A549 (cell line): ENCODE measurements at regions not wholly inside any gene's neighbourhood (a gene's known extent, or its start where the extent isn't known, plus 50 kb on each side); places are given as distances from the start of the nearest gene placed in this dataset.

Source experiments
- ATAC-seq, 2 experiments: fragments of 200-7000 bp in 1 of 2; fragments of >200 bp in 1 of 2; cut with Nextera tagmentation in 1 of 2; cut with Tn5 transposase in 1 of 2; 3 replicates each; pipeline versions ENCODE4 v1.8.0 to v1.9.1; 2018 to 2020; ENCODE audit warnings: mild to moderate bottlenecking in 1 of 2, moderate library complexity in 1 of 2
- CTCF ChIA-PET: fragments of 300-600 bp; sonication (Branson Sonifier 250); formaldehyde crosslinking; extraction: SDS; loops from one replicate; lab custom pipeline; 2021; ENCODE audit warnings: antibody characterized with exemption, inconsistent platforms; lab: Yijun Ruan, JAX
- POLR2A ChIA-PET: fragments of 350-600 bp; formaldehyde crosslinking; extraction: SDS; loops from one replicate; lab custom pipeline; 2021; ENCODE audit warnings: antibody characterized with exemption, inconsistent platforms; lab: Yijun Ruan, JAX
- DNase-seq, 2 experiments: peaks; one replicate each; pipeline versions ENCODE4 v3.0.0 to v3.0.0-alpha.2; 2011 to 2016; ENCODE audit warnings: low read depth in 1 of 2, low spot score in 1 of 2
- FAIRE-seq: peaks from 2 replicates; lab custom pipeline; 2011; peaks lifted over from hg19 to GRCh38; lab: Jason Lieb, UNC
- H3K27ac ChIP-seq, 2 experiments: fragments of >200 bp; sonication (Bioruptor Twin); formaldehyde crosslinking; 3 replicates each; pipeline ENCODE4 v1.5.1; 2016 to 2017
- H3K4me1 ChIP-seq: fragments of >200 bp; sonication (Bioruptor Twin); formaldehyde crosslinking; 3 replicates; pipeline ENCODE4 v1.6.1; 2016
- H3K4me2 ChIP-seq: fragments of >200 bp; sonication (Bioruptor Twin); formaldehyde crosslinking; 3 replicates; pipeline ENCODE4 v1.6.1; 2016
- H3K4me3 ChIP-seq: fragments of >200 bp; sonication (Bioruptor Twin); formaldehyde crosslinking; 3 replicates; pipeline ENCODE4 v1.5.1; 2016
- H3K9me3 ChIP-seq: fragments of >200 bp; sonication (Bioruptor Twin); formaldehyde crosslinking; 3 replicates; pipeline ENCODE4 v1.6.1; 2016
- BCL3 ChIP-seq: fragments of >200 bp; sonication (Bioruptor Twin); formaldehyde crosslinking; IDR thresholded peaks from 3 replicates; pipeline ENCODE4 v1.6.1; 2016
- BHLHE40 ChIP-seq: IDR thresholded peaks from 2 replicates; pipeline ENCODE4 v1.6.1; 2012; ENCODE audit warnings: low read depth, low read length, inconsistent platforms
- CHD2 ChIP-seq: fragments of 150-350 bp; IDR thresholded peaks from 2 replicates; pipeline ENCODE4 v1.6.1; 2014; ENCODE audit warnings: low read length; ENCODE audit not compliant: partially characterized antibody
- EHMT2 ChIP-seq: fragments of 200-600 bp; sonication (generic); IDR thresholded peaks from 2 replicates; pipeline ENCODE4 v1.6.1; 2016; ENCODE audit warnings: antibody characterized with exemption, low read depth, mild to moderate bottlenecking, moderate library complexity
- ESRRA ChIP-seq: fragments of 150-350 bp; IDR thresholded peaks from 2 replicates; pipeline ENCODE4 v1.6.1; 2014; ENCODE audit warnings: mild to moderate bottlenecking, low read length, borderline replicate concordance
- FOSB ChIP-seq: fragments of 250-450 bp; sonication (Bioruptor Pico); IDR thresholded peaks from 2 replicates; pipeline ENCODE4 v1.5.0; 2020; ENCODE audit warnings: mild to moderate bottlenecking, moderate library complexity
- FOSL2 ChIP-seq, 2 experiments: fragments of 450-650 bp in 1 of 2; fragments of >200 bp in 1 of 2; sonication (Bioruptor Twin) in 1 of 2; formaldehyde crosslinking; IDR thresholded peaks; 2 replicates each; pipeline versions ENCODE4 v1.5.0 to v1.6.1; 2016 to 2020; ENCODE audit warnings: mild to moderate bottlenecking in 1 of 2, moderate library complexity in 1 of 2
- FOXS1 ChIP-seq: fragments of 250-450 bp; sonication (Bioruptor Pico); IDR thresholded peaks from 2 replicates; pipeline ENCODE4 v1.5.0; 2020; ENCODE audit warnings: mild to moderate bottlenecking, moderate library complexity
- HMGXB4 ChIP-seq: fragments of 250-450 bp; sonication (Bioruptor Pico); IDR thresholded peaks from 2 replicates; pipeline ENCODE4 v1.5.0; 2021; ENCODE audit warnings: mild to moderate bottlenecking, moderate library complexity, borderline replicate concordance
- HOXA7 ChIP-seq: fragments of 250-450 bp; sonication (Bioruptor Pico); IDR thresholded peaks from 2 replicates; pipeline ENCODE4 v1.5.0; 2020; ENCODE audit warnings: mild to moderate bottlenecking, moderate library complexity
- HOXB5 ChIP-seq: fragments of 250-450 bp; sonication (Bioruptor Pico); IDR thresholded peaks from 2 replicates; pipeline ENCODE4 v1.5.0; 2020; ENCODE audit warnings: mild to moderate bottlenecking, moderate library complexity
- JUNB ChIP-seq: fragments of >200 bp; sonication (Bioruptor Twin); formaldehyde crosslinking; IDR thresholded peaks from 2 replicates; pipeline ENCODE4 v1.6.1; 2016
- KDM1A ChIP-seq: fragments of 200-600 bp; sonication (generic); IDR thresholded peaks from 2 replicates; pipeline ENCODE4 v1.6.1; 2016; ENCODE audit warnings: low read depth, mild to moderate bottlenecking
- NR3C1 ChIP-seq: fragments of >200 bp; sonication (Bioruptor Twin); formaldehyde crosslinking; IDR thresholded peaks from 3 replicates; pipeline ENCODE4 v1.6.1; 2017
- PBX3 ChIP-seq: IDR thresholded peaks from 2 replicates; pipeline ENCODE4 v1.6.1; 2012
- POLR2AphosphoS2 ChIP-seq: conservative IDR thresholded peaks from 2 replicates; pipeline ENCODE4 v1.6.1; 2012; ENCODE audit warnings: low read length, improper control_type of control experiment, inconsistent platforms
- RFX5 ChIP-seq: fragments of 450-650 bp; IDR thresholded peaks from 2 replicates; pipeline ENCODE4 v1.7.1; 2014; ENCODE audit warnings: antibody characterized with exemption, mild to moderate bottlenecking, moderate library complexity
- RNF2 ChIP-seq: fragments of 200-600 bp; sonication (generic); IDR thresholded peaks from 2 replicates; pipeline ENCODE4 v1.6.1; 2016; ENCODE audit warnings: low read depth, mild to moderate bottlenecking, antibody characterized with exemption, moderate library complexity, borderline replicate concordance
- TFCP2L1 ChIP-seq: fragments of 250-450 bp; sonication (Bioruptor Pico); IDR thresholded peaks from 2 replicates; pipeline ENCODE4 v1.5.0; 2021; ENCODE audit warnings: mild to moderate bottlenecking
- TP53 ChIP-seq: fragments of 250-450 bp; sonication (Bioruptor Pico); IDR thresholded peaks from 2 replicates; pipeline ENCODE4 v1.5.0; 2021; ENCODE audit warnings: mild to moderate bottlenecking, moderate library complexity
- ZNF302 ChIP-seq: fragments of 250-450 bp; sonication (Bioruptor Pico); IDR thresholded peaks from 2 replicates; pipeline ENCODE4 v1.9.0; 2021; ENCODE audit warnings: inconsistent platforms, mild to moderate bottlenecking, moderate library complexity
- ZSCAN20 ChIP-seq: fragments of 250-450 bp; sonication (Bioruptor Pico); IDR thresholded peaks from 2 replicates; pipeline ENCODE4 v1.8.0; 2022; ENCODE audit warnings: mild to moderate bottlenecking, moderate library complexity
- WGBS: methylation state at CpG from one replicate; pipeline ENCODE4 v1.1.6; 2017; ENCODE audit errors: missing lambda C conversion rate; 5-methylcytosine and 5-hydroxymethylcytosine counted together

GRCh38 chr15:62262305-62262941 lies 97.3 kb upstream of the C2CD4B start:
- Histone ChIP-seq H3K27ac (no peak overlapping the region), H3K4me3 (no peak overlapping the region), H3K4me2 (no peak overlapping the region), H3K9me3 (peaks cover 37% of the 10 kb centered on the region), H3K4me1 (no peaks in the 10 kb centered on the region)
- ATAC-seq (no peak), DNase-seq (no peak), FAIRE-seq (no peak)
- no peak for TF ChIP-seq TFCP2L1 (CRISPR knock-in tag)
- TF ChIP-seq FOXS1: no peak
- 0 out of 2 replicates have a peak, but pooled peaks have one; percentile 29 for TF ChIP-seq TP53
- TF ChIP-seq FOSB (CRISPR knock-in tag): no peak
- no peak for TF ChIP-seq BCL3
- TF ChIP-seq RFX5: no peak
- no peak for TF ChIP-seq ESRRA
- no peak for TF ChIP-seq BHLHE40
- POLR2A ChIA-PET: no interaction called here
- CTCF ChIA-PET: interaction anchor here (0.6 to 3.1 kb wide), 6 partner anchors 8 to 100 kb away, joined by 3 to 17 read pairs (median 3); no protein-coding TSS in a partner anchor
- WGBS: 64% methylated on average over 7 of the region's 7 CpGs

- CTCF ChIA-PET: interaction anchor here (1.0 to 3.1 kb wide), 3 partner anchors 10 to 43 kb away, joined by 3 to 17 read pairs (median 5); no protein-coding TSS in a partner anchor
- no peaks in the 10 kb centered on the region for H3K4me1 ChIP-seq
- no peak for DNase-seq
- no peak overlapping the region for H3K27ac ChIP-seq
- no peak overlapping the region for H3K4me3 ChIP-seq
- TF ChIP-seq KDM1A: no peak
- TF ChIP-seq ZNF302: no peak
- TF ChIP-seq EHMT2: no peak
- TF ChIP-seq FOSL2 (IDR thresholded peaks at IDR 0.05): no peak
- no peak for TF ChIP-seq FOSL2 (CRISPR knock-in tag; IDR thresholded peaks at IDR 0.05)
- TF ChIP-seq HOXB5 (CRISPR knock-in tag): no peak
- no peak for TF ChIP-seq ESRRA
- ATAC-seq: no peak
- peaks cover 37% of the 10 kb centered on the region for H3K9me3 ChIP-seq
- H3K4me2 ChIP-seq: no peak overlapping the region
- POLR2A ChIA-PET: no interaction called here
- FAIRE-seq: no peak
These were observed 99.1 kb upstream of the C2CD4B start for GRCh38 chr15:62264196-62264595.

GRCh38 chr15:62269504-62269903 lies 104.4 kb upstream of the C2CD4B start:
- whole genome bisulfite sequencing: 52% methylated on average over 5 of the region's 5 CpGs
- TF ChIP-seq ZSCAN20 (CRISPR knock-in tag) (no peak), HMGXB4 (no peak), POLR2AphosphoS2 (no peak), PBX3 (no peak), JUNB (no peak), FOXS1 (no peak), TP53 (no peak), RNF2 (no peak), HOXA7 (CRISPR knock-in tag) (no peak), CHD2 (no peak), NR3C1 (no peak)

More at GRCh38 chr15:62269504-62269903, 104.4 kb upstream of the C2CD4B start:
- FAIRE-seq (peak; percentile 13), DNase-seq (no peak), ATAC-seq (no peak)
- Histone ChIP-seq H3K4me3 (no peak overlapping the region), H3K4me1 (no peaks in the 10 kb centered on the region), H3K27ac (no peak overlapping the region), H3K4me2 (no peak overlapping the region), H3K9me3 (no peaks in the 10 kb centered on the region)
- ChIA-PET POLR2A (no interaction called here), CTCF (interaction anchor here (2.1 to 4.1 kb wide), 2 partner anchors 11 to 15 kb away, joined by 6 to 16 read pairs; no protein-coding TSS in a partner anchor)
